NCI-H774 (cell line): ENCODE measurements at regions not wholly inside any gene's neighbourhood (a gene's known extent, or its start where the extent isn't known, plus 50 kb on each side); places are given as distances from the start of the nearest gene placed in this dataset.
A peak's percentile ranks its signal among the peaks of the same experiment; 100 is the strongest.

ENCODE experiments used
- DNase-seq: peaks from one replicate; lab custom pipeline; 2025; lab: John Stamatoyannopoulos, UW

DNA sequence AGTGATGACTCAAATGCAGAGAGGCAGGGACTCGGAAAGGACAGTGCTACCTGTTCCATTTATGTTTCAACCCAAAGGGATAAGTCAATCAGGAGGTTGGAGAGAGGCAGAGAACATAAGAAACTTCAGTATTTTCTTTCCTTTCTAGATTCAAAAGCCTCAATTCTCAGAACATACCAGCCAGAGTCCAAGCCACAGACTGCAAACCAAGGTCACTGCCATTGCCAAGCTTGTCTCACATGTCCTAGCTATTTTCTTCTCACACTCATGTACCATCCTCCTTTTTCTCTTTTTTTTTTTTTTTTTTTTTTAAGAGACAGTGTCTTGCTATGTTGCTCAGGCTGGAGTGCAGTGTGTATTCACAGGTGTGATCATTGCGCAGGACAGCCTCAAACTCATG is 111.7 kb upstream of the AKIP1 start:
- no peak for DNase-seq

DNA sequence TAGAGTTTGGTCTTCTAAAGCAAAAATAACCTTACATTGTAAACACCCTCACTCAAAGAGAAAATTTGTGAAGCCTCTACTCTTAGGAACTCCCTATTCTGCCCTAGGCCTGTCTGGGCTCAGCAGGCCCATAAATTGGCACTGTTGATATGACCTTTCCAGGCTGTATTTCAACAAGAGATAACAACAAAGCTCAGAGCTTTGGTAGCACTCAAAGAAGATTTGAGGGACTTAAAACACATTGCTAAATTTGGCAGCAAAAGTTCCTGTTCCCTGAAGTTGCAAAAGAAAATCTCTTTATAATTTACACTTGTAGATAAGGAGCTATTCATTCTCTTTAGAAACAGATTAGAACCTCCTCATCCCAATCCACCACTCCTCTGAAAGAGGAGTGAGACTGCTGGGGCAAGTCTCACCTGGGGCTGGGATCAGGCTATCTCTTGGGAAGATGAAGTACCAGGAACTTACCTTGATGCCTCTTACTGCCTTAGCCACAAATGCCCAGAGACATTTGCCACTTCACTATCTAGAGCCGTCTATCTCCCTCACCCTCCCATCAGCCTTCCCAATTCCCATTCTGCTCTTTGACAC is 110.4 kb upstream of the AKIP1 start:
- no peak for DNase-seq

DNA sequence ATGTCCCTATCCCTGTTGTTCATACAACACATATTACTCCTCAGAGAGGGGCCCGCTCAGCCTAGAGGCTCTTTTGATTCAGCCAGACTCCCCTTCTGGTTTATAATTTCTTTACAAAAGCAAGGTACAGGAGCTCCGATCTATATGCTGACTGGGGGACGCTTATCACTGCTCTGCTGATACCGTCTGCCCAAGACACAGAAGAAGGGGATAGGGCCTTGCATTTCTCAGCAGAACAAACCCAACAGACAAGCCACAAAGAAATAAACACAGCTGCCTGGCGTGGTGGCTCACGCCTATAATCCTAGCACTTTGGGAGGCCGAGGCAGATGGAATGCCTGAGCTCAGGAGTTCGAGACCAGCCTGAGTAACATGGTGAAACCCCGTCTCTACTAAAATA is 109.9 kb upstream of the AKIP1 start:
- no peak for DNase-seq

DNA sequence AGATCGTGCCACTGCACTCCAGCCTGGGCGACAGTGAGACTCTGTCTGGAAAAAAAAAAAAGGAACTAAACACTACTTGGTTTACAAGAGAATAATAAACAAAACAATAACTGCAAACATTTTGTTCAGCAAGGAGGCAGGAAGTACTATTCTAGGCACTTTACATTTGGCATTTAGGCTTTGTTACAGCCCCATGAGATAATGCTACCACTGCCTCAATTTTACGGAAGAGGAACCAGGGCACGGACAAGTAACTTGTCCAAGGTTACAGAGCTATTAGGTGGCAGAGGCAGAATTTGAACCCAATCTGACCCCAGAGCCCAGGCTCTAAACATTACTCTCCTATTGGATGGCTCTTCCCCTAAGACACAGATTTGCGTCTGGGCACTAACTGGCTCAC is 108.7 kb upstream of the AKIP1 start:
- DNase-seq, result no peak

- DNase-seq, result no peak
Observed at GRCh38 chr11:8803973-8804372, 107.0 kb upstream of the AKIP1 start.

- no peak for DNase-seq
Observed at GRCh38 chr11:8805296-8805695, 105.7 kb upstream of the AKIP1 start.

DNA sequence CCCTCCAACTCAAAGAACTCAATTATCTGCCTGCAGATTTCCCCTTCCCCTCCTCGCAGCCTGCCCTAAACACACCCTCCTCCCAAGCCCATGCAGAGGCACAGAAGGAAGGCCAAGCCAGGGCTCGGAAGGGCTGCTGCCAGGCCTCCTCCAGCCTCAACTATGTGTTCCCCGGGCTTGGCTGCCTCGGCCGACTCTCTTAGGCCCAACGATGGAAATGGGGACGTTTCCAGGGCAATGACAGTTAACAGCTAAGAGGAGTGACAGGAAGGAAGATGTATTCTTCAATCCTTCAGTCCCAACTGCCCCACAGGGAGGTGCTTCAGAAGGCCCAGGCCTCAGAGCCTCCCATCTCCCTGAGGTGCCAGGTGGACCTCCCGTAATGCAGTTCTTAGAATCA is 104.0 kb upstream of the AKIP1 start:
- no peak for DNase-seq

- DNase-seq, result no peak
Observed at GRCh38 chr11:8807544-8808225, 103.3 kb upstream of the AKIP1 start.

GRCh38 chr11:8808226-8808585 is 102.8 kb upstream of the AKIP1 start:
- DNase-seq, result no peak

GRCh38 chr11:8809241-8809938 is 101.6 kb upstream of the AKIP1 start:
- no peak for DNase-seq

DNA sequence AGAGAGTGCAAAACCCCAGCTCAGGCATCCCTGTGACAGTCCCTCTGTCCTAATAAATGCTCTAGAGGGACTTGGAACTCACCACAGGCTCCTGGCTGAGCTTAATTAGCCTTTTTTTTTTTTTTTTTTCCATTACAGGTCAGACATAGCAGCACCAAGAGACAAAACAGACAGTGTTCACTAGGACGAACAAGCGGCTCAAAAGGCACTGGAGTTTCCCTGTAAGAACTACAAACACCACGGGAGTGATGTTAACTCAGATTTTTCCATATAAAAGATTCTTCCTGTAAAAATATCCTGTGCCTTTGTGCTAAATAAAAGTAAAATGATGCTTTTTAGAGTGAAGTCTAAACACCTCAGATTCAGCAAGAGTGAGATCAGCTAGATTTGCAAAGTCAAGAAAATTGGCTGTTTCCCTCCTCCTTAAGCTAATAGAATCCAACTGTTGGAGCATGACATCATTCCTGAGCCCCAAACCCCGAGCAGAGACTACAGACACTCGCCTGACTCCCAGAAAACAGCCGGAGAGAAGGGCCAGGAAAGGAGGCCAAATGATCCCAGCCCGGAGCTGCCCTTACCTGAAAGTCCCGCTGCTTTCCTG is 101.0 kb upstream of the AKIP1 start:
- no peak for DNase-seq

- peak; percentile 76 for DNase-seq
Observed at GRCh38 chr11:8810540-8811301, 100.3 kb upstream of the AKIP1 start.

DNA sequence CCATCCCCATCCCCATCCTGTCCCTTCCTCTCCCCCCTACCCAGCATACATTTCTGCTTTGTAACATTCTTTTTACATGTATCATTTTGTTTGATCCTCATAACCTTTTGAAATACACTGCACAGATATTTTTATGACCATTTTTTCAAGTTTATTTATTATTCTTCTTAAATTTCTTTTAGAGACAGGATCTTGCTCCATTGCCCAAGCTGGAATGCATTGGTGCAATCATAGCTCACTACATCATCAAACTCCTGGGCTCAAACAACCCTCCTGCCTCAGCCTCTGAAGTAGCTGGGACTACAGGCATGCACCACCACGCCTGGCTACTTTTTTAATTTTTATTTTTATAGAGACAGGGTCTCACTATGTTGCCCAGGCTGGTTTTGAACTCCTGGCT is 99.4 kb upstream of the AKIP1 start:
- DNase-seq, result no peak

GRCh38 chr11:8812438-8812837 is 98.6 kb upstream of the AKIP1 start:
- DNase-seq, result no peak

GRCh38 chr11:8813658-8814057 is 97.3 kb upstream of the AKIP1 start:
- DNase-seq, result peak; percentile 19

GRCh38 chr11:8814209-8814922 is 96.6 kb upstream of the AKIP1 start:
- no peak for DNase-seq

DNA sequence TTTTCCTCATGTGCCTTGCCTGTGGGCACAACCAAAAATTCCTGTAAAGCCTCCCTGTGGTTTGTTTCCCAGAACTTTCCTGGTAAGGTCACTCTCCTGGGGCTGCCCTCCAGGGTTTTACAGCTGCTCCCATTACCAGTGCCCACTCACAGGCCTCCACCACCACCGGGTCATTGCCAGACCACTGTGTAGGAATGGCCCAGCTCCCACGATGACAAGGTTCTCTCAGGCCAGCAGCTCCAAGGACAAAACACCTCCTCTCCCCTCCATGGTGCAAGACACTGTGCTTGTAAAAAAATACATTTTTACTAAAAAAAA is 96.1 kb upstream of the AKIP1 start:
- no peak for DNase-seq

DNA sequence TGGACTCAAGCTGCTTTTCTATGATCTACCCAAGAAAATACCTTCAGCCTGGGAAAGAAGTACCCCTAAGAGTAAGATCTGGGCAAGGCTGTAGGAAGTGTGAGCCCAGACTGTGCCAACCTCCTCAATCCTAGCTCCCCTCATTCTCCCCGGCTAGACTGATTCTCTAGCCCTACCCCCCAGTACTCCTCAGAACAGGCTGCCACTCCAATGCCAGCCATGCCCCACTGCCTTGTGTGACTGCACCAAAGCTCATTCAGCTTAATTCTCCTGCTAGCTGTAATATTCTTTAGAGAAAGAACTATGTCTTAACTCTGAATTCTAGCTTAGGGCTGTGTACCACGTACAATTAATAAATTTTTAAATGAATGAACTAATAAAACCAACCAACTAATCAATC is 92.6 kb upstream of the AKIP1 start:
- DNase-seq, result no peak

DNA sequence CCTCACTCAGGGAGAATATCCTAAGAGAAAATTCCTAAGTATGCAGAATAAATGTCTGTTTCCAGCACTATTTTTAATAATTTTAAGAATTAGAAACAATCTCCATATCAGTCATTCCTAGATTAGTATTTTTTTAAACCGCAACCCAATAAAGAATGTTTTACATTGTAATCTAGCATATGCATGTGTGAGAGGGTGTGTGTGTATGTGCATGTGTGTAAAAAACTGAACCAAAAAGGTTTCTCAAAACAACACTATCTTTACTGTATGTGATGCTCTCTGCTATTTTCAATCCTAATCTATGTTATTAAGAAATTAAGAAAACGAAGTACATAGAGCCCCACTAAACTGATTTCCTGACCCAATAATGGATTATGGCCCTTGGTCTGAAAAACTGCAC is 90.6 kb upstream of the AKIP1 start:
- DNase-seq, result no peak

DNA sequence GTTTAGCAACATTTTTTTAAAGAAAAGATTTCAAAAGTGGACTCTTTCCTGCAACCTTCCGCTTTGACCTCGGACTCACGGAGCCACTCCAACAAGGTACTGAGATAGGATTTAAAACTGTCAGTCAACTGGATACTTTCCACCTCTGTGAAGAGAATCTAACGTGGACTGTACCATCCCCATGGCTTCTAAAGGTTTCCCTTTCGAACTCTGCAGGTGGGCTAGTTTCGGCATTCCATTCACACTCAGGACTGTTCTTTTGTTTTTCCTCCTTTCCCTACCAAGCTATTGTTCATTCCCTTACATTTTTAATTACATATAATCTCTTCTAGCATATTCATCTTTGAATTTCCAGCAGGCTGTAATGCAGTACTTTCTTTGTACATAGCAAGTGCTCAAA is 88.5 kb upstream of the AKIP1 start:
- no peak for DNase-seq

- no peak for DNase-seq
Observed at GRCh38 chr11:8823174-8823742, 87.7 kb upstream of the AKIP1 start.
